NCI-H226 (cell line): ENCODE measurements at regions not wholly inside any gene's neighbourhood (a gene's known extent, or its start where the extent isn't known, plus 50 kb on each side); places are given as distances from the start of the nearest gene placed in this dataset.
"Not testable (repeated sequence)": the region's sequence is repeated elsewhere in the genome, so short reads cannot be mapped to it uniquely, and the experiment has no call there.

Experiments used
- DNase-seq: peaks from one replicate; pipeline ENCODE4 v3.0.0-alpha.2; 2015

DNA sequence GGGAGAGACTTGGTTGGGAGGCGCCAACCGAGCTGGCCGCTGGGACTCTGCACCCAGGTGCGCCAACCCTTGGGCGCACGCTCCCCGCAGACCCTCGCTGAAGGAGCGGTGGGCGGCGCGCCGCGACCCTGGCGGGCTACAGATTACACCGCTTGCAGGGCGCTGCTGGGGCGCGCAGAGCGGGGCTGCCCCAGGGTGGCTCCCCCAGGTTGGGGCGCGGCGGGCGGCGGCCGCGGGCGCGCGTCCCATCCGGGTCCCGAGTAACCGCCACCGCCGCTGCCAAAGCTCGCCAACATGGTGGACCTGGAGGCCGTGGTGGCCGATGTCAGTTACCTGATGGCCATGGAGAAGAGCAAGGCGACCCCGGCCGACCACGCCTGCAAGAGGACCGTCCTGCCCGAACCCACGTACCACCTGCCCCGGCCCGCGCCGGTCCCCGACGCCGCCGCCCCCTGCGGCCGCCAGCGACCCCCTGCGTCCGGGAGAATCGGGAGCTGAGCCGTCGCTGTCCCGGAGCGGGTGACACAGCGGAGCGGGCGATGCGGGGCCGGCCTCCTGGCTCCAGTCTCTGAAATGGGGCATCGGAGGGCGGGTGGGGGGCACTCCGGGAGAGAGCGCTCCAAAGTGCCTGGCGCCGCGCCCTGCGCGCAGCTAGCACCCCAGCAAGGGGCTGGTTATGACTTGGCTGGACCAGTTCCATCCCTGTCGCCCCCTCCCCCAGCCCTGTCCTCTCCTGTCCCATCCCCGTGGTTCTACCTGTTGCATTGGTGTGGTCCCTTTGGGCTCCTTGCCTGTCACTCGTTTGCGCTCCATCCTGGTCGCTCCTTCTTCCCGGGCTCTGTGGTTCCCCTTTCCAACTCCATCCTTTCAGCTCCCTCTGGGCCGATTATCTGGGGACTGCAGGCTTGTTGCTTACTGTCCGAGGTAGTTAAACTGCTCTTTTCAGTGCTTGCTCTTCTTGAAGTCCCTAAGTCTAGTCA lies 143.3 kb upstream of the GRK3 start:
- DNase-seq, result no peak

DNA sequence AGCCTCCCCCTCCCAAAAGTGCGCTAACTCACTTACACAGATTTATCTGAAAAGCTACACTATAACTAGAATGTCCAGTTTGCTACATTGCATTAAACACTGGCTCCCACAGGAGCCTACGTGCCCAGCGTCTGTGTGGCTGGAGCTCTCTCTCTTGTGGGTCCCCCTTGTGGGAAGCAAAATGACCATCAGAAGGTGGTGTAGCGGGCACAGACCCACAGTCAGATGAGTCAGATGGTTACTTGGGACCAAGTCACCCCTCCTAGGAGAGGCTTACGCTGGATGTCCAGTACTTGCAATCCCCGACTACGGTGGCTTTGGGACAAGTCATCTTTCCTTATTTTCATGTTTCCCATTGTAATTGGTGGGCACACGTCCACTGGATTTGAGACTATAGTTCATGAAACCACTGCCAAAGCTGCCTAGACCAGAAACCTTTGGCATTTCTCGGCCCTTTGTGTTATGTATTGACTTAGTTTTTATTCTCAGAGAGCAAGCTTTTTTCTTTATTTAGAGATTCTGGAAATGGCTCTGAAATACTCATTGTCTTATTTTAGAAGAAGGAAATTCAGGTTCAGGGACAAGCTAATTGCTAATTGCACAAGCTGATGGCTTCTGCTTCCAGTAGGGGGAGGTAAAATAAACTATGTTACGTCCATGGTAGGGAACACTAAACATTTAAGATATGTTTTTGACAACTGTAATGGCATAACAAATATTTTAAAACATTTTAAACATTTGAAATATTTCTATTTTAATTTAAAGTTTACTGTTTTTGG lies 137.8 kb upstream of the GRK3 start:
- not testable (repeated sequence) for DNase-seq

DNA sequence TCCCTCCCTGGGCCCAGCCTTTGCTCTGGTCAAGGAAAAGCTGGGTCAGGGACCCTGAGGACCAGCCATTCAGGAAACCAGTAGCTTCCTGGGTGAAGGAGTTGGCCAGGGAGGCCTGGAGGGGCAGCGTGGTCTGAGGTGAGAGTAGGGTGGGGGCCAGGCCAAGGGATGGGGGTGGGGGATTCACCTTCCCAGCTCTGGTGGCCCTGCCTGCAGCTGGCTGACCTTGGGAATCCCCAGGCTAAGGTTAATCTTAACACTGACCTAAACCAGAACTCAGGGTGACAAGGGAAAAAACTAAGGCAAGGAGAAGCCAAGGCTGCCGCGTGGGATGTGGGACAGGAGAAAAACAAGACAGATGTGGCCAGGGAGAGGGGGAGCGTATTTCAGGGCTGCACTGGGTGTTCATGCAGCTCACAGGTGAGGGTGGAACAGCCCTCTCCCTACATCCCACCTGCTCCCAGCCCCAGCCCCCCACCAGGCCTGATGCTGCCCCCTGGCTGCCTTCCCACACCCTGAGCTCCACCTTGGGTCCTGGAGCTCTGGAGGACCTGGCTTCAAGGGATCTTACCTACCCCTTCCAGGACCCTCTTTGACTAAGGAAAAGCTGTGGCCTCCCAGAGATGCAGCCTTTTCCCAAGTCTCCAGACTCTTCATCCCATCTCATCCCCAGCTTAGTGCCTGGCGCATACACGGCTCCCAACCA lies 132.7 kb upstream of the GRK3 start:
- not testable (repeated sequence) for DNase-seq

DNA sequence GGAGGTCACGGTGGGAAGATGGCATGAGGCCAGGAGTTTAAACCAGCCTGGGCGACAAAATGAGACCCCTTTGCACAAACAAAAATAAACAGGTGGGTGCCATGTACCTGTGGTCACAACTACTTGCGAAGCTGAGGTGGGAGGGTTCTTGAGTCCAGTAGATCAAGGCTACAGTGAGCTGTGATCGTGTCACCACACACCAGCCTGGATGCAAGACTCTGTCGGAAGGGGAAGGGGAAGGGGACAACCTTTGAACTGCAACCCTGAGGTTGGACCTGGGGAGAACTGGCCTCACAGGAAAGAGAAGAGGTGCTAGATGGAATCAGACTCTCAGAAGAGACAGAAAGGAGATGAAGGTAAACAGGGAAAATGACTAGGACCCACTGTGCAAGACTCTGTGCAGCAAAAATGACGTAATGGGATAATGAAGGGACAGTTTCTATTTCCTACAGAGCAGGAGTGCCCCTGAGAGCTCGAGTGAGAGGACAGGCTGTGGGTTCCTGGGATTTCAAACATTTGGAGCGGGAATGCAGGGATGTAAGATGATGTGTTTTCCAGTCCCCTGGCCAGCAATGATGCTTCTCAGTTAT lies 131.0 kb upstream of the GRK3 start:
- DNase-seq, result not testable (repeated sequence)

DNA sequence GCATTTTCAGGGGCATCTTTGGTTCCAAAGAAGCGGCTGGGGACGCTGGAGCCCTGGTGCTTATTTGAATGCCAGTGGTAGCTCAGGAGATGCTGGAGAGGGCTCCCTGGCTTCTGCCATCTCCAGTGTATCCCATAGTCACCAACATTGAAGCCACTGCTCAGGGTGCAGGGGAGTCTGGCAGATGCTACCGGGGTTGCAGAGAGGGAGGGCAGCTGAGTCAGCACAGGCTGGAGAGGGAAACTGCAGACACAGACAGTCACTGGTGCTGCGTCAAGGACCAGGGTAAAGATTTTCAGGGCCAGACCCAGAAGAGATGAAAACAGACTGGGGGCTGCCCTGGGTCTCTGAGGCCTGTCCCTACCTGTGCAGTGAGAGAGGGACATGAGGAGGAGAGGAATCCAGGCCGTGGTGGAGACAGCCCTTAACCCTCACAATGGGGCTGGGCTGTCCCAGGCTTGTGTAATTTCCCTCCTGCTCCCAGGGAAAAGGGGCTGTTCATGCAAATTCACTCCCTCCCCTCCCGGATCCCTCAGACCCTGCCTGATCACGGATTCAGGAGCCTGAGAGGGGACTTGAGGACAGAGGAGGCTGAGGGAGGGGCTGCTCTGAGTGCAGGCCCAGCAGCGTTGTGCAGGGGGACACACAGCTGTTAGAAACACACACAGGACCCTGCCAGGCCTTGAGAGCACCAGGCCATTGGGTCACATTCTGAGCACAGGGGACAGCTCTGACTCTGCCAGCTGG lies 126.9 kb upstream of the GRK3 start:
- no peak for DNase-seq

DNA sequence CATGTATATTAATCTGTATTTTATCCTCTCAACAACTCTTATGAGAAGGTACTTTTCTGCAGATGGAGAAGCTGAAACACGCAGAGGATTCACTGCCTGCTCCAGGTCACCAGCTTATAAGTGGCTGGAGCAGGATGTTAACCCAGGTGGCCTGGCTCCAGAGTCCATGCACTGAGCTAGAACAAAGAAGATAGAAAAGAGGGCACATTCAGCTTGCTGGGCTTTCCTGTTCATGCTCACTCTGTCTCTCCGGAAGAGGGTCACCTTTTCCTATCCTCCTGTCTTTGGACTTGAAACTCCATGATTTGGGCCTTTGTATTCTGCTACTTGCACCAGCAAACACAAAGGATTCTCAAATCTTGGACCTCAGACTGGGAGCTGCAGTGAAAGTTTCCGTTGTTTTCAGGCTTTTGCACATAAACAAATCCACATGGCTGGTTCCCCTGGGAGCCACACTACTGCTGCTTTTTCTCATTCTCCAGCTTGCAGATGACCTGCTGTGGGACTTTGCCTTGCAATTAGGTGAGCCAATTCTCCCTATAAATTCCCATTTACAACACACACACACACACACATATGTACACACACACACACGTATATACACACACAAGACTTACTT lies 117.3 kb upstream of the GRK3 start:
- DNase-seq, result no peak

DNA sequence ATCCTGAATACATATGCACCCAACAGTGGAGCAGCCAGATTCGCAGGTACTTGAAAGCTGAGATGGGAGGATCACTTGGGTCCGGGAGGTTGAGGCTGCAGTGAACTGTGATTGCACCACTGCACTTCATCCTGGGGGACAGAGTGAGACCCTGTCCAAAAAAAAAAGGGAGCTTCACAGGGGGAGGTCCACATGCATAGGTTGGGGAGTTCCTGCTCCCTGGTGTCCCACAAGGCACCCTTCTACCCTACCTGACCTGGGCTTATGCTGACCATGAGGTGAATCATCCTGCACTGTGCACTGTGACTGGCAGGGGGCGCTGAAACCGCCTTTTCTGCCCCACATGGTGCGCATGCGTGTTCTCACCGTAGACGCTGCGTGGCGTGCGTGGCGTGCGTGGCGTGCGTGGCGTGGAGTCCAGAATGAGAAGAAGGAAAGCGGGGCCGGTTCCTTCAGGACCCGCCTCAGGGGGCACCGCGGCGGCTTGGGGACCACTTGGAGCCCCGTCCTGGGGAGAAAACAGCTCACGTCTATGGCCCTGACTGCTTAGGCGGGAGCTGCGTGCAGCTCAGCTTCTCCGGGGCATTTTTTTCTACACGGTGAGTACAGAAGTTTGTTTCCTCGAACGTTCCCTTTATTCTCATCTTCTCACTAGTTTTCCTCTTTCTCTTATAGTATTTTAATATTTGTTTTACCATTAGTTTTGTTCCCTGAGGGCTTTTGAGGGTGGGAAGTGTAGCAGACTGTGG lies 116.6 kb upstream of the GRK3 start:
- peak; percentile 15 for DNase-seq

DNA sequence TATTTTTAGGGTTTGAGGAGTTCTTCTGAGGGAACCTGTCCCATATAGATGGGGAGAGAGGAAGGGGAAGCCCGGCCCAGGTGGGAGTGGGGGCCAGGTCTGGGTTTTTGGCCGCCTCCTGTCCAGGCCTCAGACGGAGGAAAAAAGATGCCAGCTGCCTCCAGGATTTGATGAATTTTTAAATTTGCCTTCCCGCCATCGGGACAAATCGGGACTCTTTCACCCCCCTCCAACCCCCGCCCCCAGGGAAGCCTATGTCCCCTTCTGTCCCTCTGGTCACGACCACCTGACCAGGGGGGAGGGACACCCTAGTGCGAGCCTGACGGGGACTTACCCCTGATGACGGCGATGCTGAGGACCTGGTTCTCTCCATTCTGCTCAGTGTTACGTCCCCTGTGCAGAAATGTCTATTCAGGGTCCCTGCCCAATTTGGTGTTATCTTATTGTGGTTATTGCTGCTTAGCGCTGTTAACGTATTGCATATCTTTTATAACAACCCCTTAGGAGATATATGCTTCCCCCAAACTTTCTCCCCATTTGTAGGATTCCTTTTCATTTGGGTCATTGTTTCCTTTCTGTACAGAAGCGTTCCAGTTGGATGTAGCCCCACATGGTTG lies 115.9 kb upstream of the GRK3 start:
- no peak for DNase-seq

DNA sequence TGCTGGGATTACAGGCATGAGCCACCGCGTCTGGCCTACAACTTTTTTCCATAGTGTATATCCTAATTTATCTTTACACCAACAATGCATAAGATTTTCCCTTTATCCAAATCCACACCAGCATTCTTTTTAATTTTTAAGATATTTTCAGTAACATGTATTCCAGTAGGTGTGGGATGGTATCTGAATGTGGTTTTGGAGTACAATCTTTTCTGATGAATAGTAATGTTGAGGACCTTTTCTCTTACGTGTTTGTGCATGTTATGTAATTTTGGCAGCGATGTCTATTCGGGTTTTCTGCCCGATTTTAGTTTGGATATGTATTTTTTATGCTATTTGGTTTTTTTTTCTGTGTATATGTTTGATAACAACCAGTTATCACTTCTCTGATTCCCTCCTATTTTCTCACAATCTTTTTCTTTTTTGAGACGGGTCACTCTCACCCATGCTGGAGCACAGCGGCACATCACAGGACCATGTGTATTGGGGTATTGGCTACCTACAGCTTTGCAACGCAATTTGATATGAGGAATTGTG lies 114.6 kb upstream of the GRK3 start:
- DNase-seq, result no peak

DNA sequence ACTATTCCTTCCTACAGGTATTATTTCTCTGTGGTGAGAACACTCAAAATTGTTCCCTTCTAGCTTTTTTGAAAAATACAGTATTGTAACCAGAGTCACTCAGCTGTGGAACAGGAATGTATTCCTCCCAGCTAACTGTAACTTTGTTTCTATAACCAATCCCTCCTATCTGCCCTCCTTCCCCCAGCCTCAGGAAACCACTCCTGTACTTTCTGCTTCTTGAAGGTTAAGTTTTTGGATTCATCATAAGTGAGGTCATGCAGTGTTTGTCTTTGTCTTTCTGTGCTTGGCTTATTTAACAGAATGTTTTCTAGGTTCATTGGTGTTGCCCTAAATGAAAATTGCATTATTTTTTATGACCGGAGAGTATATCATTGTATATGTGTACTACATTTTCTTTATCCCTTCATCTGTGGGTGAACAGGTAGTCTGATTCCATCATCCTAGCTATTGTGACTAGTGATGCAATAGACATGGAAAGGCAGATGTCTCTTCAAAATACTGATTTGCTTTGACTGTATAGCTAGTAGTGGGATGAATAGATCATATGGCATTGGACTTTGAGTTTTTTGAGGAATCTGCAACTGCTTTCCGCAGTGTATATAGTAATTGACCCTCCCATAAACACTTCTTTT lies 112.9 kb upstream of the GRK3 start:
- DNase-seq, result no peak

DNA sequence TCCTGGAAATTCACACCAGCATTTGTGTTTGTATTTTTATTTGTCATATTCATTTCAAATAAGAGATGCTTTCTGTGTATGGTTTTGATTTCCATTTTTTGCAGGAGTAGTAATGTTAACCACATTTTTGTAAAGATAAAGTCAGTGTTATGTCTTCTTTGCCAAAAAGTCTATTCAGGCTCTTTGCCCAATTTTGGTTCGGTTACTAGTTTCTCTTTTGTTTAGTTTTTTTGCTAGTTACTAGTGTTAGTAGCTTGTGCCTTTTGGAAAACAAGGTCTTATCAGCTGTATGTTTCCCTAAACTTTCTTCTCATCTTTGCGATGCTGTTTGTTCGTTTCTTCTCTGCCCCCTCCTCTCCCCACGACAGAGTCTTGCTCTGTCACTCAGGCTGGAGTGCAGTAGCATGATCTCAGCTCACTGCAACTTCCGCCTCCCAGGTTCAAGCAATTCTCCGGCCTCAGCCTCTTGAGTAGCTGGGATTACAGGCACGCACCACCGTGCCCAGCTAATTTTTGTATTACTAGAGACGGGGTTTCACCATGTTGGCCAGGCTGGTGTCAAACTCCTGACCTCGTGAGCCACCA lies 112.3 kb upstream of the GRK3 start:
- DNase-seq, result no peak

DNA sequence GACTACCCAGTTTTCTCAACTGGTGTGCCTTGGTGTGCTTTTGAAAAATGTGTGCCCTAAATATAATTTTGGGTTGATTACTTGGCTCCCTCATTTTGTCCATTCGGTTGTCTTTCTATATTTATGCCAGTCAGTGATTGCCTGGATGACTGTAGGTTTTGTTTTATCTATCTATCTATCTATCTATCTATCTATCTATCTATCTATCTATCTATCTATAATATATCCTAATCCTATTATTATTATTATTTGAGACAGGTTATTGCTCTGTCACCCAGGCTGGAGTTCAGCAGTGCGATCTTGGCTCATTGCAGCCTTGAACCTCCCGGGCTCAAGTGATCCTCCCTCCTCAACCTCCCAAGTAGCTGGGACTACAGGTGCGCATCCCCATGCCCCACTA lies 111.4 kb upstream of the GRK3 start:
- no peak for DNase-seq

DNA sequence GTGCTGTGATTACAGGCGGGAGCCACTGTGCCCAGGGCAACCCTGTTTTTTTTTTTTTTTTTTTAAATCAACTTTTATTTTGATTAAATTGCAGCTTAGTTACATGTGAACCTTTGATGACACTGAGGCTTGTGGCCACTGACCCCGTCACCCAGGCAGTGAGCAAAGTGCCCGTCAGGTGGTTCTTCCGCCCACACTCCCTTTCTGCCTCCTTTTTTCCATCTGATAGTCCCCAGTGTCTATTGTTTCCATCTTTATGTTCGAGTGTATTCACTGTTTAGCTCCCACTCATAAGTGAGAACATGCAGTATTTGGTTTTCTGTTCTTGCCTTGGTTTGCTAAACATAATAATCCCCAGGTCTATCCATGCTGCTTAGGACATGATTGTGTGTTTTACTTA lies 110.9 kb upstream of the GRK3 start:
- DNase-seq, result no peak

DNA sequence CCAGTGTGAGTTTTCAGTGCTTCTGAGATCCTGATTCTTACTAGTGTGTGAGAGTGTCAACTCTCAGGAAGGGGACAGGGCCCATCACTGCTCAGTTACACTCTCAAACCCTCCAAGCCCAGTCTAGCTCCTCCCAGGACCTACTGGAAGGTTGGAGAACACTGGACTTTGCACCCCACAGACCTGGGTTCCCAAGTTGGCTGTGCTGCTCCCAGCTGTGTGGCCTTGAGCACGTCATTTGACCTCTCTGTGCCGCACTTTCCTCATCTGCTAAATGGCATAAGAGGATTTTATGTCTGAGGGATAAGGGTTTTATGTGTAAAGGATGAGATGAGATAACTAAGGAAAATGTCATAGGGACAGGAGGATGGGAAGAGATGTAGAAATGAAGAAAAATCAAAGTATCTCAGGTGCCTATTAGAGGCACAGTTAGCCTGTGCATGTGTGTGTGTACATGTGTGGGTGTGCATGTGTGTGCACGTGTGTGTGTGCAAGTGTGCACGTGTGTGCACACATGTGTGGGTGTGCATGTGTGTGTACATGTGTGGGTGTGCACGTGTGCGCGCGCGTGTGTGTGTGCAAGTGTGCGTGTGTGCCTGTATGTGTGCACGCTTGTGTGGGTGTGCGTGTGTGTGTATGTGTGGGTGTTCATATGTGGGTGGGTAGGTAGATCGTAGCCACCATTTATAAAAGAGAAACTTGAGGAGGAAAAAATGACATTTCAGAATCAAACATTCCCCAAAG lies 108.0 kb upstream of the GRK3 start:
- DNase-seq, result not testable (repeated sequence)

DNA sequence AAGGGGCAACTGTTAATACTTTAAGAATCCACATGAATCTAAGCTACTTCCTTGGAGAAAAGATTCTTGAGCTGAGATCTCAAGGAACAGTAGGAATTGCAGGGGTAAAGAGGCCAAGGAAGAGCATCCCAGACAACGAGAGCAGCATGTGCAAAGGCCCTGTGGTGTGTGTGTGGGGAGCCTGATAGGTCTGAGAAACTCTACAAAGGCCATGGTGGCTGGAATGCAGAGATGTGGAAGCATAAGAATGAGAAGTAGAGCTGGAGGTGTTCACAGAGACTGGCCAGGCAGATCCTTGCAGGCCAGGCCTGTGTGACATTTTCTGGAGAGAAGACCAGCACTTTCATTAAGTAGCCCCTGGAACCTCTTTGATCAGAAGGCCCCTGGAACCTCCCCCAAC lies 105.8 kb upstream of the GRK3 start:
- not testable (repeated sequence) for DNase-seq

DNA sequence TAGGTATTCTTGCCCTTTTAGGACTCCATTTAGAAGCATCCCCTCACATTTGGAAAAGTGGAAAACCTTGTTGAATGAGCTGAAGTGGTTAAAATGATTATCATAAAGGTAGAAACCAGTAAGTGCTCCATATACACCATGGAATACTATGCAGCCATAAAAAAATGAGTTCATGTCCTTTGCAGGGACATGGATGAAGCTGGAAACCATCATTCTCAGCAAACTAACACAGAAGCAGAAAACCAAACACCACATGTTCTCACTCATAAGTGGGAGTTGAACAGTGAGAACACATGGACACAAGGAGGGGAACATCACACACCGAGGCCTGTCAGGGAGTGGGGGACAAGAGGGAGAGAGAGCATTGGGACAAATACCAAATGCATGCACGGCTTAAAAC lies 103.8 kb upstream of the GRK3 start:
- not testable (repeated sequence) for DNase-seq

DNA sequence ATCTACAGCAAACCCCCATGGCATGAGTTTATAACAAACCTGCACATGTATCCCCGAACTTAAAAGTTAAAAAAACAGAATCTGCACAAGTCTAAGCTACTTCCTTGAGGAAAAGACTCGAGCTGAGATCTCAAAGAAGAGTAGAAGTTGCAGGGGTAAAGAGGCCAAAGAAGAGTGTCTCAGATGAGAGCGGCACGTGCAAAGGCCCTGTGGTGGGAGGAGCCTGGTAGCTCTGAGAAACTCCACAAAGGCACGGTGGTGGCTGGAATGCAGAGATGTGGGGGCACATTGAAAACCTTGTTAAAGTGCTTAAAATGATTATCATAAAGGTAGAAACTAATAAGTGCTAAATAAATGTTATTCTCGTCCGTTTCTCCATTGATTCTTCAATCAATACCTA lies 103.2 kb upstream of the GRK3 start:
- no peak for DNase-seq
